NOMO-1 treated with dmso at 0.1 percent for 144 hours (cell line): ENCODE measurements at regions not wholly inside any gene's neighbourhood (a gene's known extent, or its start where the extent isn't known, plus 50 kb on each side); places are given as distances from the start of the nearest gene placed in this dataset.

ENCODE experiments used
- DNase-seq: peaks from one replicate; lab custom pipeline; 2025; ENCODE audit not compliant: unreplicated experiment; lab: John Stamatoyannopoulos, UW

GRCh38 chr6:84525907-84526306 is 238.5 kb downstream of the TBX18 start:
- no peak for DNase-seq

- DNase-seq: no peak
These were observed 239.8 kb downstream of the TBX18 start for GRCh38 chr6:84524636-84525035.

GRCh38 chr6:84522135-84522549 is 242.3 kb downstream of the TBX18 start:
- DNase-seq: no peak

- DNase-seq: no peak
These were observed 242.9 kb downstream of the TBX18 start for GRCh38 chr6:84521511-84521910.

- DNase-seq: no peak
These were observed 246.5 kb downstream of the TBX18 start for GRCh38 chr6:84517741-84518530.

- no peak for DNase-seq
These were observed 248.2 kb downstream of the TBX18 start for GRCh38 chr6:84516154-84516553.

- no peak for DNase-seq
These were observed 249.3 kb downstream of the TBX18 start for GRCh38 chr6:84515067-84515466.

GRCh38 chr6:84514089-84514971 is 250.1 kb downstream of the TBX18 start:
- DNase-seq: no peak

GRCh38 chr6:84512391-84512790 is 252.0 kb downstream of the TBX18 start:
- DNase-seq: no peak

- no peak for DNase-seq
These were observed 252.5 kb downstream of the TBX18 start for GRCh38 chr6:84511929-84512328.

GRCh38 chr6:84508981-84509380 is 255.4 kb downstream of the TBX18 start:
- DNase-seq: no peak

- DNase-seq: no peak
These were observed 256.1 kb downstream of the TBX18 start for GRCh38 chr6:84508334-84508733.

- no peak for DNase-seq
These were observed 260.4 kb downstream of the TBX18 start for GRCh38 chr6:84504025-84504424.

- no peak for DNase-seq
These were observed 263.1 kb downstream of the TBX18 start for GRCh38 chr6:84501315-84501714.

GRCh38 chr6:84500726-84501125 is 263.7 kb downstream of the TBX18 start:
- no peak for DNase-seq

GRCh38 chr6:84498905-84499304 is 265.5 kb downstream of the TBX18 start:
- no peak for DNase-seq

- DNase-seq: no peak
These were observed 265.1 kb upstream of the CEP162 start for GRCh38 chr6:84492241-84493165.

- DNase-seq: no peak
These were observed 262.2 kb upstream of the CEP162 start for GRCh38 chr6:84489598-84489997.

- DNase-seq: no peak
These were observed 259.1 kb upstream of the CEP162 start for GRCh38 chr6:84486526-84486925.

- no peak for DNase-seq
These were observed 241.7 kb upstream of the CEP162 start for GRCh38 chr6:84469144-84469543.

GRCh38 chr6:84467296-84467695 is 239.9 kb upstream of the CEP162 start:
- no peak for DNase-seq
